Activated gamma-delta T cell treated with Interleukin-2 at 50 U/mL for 16 hours (primary cell): ENCODE measurements at regions not wholly inside any gene's neighbourhood (a gene's known extent, or its start where the extent isn't known, plus 50 kb on each side); places are given as distances from the start of the nearest gene placed in this dataset.

ENCODE experiments used
- DNase-seq: peaks from one replicate; pipeline ENCODE4 v3.0.0-alpha.2; 2020

DNA sequence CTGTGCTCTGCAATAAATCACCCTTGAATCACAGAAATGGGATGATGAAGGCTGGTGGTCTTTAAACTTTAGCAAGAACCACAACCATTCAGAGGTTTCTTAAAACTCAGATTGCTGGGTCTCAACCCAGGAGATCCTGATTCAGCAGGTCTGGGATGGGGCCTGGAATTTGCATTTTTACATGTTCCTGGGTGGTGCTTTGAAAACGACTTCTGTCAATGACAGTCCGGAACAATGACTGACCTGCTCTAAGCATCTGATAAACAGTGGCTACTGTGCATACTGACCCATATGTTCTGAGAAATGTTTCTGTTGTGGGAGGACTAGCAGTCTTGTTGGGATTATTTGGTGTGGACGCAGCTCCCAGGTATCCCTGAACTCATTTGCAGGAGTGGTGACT, 92.7 kb downstream of the GADD45G start:
- DNase-seq, result no peak

DNA sequence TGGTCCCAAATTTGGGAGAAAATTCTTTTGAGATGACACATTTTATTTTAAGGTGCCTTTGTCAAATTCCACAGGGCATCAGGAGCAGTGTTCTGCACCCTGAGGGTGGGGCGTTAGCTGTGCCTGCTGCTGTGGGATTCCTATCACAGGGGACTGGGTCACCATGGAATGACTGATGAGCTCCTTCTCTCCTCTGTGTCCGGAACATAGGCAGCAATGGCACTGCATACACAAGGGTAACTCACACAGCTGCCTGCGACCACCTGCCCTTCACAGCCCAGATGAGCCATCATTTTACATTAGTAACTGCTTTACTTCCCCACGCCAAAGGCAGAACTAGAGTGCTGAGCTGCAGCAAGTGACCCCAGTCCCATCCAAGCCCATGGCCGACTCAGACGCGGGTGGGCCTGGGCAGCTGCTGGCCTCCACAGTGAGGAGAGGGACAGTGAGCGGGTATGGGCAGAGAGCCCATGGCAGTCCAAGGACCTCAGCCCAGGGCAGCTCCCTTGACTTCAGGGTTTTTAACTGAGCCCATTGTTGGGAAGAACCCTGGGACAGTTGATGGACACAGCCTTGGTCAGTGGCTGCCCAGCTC, 93.7 kb downstream of the GADD45G start:
- no peak for DNase-seq

DNA sequence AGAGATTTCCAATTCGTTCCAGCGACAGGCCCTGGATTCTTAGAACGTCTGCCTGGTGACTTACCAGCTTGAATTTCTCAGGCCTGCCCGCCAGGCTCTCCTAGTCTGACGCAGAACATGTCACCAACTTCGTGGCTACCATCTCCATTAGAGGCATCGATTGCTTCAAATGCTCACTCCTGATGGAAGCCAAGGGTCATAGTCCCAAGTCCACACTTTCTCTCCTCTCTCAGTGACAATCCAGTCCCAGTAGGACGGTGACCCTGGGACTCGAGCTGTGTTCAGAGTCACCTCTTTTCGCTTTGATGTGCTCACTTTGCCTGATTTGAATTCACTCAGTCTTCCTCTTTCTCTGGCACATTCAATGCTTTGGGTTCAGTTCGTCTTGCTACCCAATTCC, 94.8 kb downstream of the GADD45G start:
- no peak for DNase-seq

DNA sequence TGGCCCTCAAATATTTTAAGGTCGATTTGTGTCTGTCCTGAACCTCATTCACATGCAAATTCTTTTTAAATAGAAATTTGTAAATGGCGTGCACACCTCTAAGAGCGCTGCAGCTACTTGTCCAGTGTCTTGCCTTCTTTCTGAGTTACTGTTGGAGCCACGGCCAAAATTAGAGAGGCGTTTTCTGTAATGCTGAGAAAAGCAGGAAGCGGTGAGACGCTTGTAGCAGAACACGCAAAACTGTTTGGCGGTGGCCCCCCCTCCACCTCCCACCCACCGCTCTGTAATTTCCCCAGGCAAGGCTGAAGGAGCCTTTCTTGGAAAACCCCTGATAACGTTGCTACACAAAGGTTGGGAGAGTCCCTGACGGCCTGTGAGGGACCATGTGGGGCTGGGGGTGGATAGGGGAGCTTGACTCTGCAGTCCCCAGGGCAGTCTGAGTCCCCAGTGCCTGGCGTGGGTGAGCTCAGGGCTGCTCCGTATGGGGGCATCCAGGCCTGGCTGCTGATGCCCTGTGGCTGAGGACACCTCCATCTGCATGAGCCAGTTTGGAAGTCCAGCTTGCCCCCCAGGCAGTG, 96.5 kb downstream of the GADD45G start:
- peak; percentile 11 for DNase-seq

DNA sequence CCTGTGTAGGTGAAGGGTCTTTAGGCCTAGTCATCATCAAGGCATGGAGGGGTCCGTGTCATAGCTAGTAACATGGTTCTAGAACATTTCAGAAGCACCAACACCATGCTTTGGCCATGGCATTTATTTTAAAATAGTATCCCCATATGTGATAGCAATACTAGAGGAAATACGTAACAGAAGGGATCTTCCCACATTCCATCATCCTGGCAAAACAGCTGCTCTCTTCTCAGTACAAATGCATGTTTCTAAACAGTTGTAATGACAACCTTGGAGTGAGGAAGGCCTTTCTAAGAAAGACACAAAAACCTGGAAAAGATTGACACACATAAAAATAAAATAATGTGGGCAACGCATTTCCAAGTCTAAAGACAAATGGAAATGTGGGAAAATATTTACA, 97.6 kb downstream of the GADD45G start:
- DNase-seq, result no peak

DNA sequence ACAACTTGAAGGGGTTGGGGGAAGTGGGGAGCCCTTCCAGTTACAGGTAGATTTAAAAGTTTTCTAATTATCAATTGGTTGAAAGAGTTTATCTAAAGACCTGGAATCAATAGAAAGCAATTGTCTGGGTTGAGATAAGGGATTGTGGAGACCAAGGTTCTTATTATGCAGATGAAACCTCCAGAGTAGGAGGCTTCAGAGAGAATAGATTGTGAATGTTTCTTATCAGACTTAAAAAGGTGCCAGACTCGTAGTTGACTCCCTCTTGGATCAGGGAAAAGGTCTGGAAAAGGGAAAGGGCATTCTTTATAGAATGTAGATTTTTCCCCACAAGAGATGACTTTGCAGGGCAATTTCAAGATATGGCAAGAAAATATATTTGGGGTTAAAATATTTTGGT, 100.8 kb downstream of the GADD45G start:
- DNase-seq, result no peak

DNA sequence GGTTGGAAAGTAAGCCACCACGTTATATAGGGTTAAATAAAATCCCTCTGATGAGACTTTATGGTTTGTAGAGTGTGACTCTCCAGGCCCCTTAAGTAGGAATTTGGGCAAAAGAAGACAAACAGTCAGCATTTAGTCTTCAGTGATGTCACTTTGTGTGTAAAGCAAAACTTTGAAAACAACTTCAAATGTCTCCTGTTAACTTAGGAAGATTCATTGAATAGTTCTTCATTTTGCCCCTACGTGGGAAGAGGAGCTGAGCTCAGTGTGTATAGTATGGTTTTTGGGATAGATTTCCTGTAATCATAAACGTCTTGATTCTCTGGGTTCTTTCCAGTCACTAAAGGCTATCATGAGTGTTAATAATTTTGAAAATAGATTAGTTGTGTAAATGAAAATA, 101.3 kb downstream of the GADD45G start:
- DNase-seq, result no peak

DNA sequence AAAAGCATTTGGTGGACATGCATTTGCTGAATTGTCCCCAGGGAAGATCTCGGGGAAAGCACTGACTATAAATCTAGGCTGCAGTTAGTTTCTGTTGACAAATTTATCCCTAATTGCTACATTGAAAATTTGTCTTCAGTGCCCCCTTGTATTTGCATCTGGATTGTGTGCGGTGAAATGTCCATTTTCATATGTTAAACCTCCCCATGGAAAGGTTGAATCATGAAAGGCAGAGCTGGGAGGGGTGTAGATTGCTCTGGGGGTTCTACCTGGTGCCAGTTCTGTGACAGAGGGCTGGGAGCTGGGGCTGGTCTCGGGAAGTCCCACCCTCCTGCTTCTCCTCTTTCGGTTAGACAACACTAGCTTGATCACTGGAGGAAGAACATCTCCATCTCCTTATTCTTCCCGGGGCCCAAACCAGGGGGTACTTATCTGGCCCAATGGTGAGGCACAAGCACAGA, 101.9 kb downstream of the GADD45G start:
- DNase-seq, result no peak

DNA sequence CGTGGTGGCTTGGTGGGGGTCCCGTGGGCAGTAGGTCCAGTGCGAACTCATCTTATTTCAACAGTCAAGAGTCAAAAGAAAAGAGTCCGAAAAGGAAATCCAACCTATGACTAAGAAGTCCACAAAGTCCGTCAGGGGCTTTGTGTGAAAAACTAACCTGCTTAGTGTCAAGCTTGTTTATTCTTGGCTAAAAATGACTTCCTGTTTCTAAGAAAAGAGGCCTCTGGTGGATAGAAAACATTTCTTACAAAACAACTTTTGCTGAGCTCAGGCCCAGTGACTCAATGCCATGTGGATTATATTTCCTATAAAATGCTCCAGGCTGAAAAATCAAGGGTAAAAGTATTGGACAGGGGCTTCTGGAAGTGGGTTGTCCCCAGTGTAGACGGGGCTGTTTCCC, 105.9 kb downstream of the GADD45G start:
- no peak for DNase-seq

DNA sequence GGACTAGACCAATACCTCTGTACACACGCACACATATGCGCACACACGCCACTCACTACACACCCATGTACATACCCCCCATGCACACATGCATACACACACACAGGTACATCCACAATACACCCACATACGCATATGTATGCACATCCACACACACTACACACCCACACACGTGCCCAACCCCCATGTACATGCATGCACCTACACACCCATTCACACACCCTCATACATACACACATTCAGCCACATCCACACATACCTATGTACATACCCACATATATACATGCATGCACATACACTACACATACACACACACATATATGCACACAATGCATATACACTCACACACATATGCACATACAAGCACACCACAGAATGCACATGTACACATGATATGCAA, 107.1 kb downstream of the GADD45G start:
- DNase-seq, result no peak

DNA sequence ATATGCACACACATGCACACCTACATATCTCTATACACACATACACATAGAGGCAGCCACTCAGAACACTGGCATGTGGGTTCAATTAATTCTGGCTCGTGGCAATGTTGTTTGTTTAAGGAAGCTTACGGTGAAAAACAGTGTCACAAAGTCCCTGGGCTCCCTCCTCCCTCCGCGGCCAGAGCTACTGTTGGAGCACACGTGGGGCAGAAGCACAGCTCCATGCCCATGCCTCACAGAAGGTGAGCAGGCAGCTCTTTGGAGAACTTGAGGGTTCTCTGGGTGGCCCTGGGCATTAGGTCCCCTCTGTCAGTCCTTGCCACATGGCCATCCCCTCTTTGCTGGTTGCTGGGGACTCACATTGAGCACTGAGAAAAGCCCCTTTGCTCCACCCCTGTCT, 107.5 kb downstream of the GADD45G start:
- DNase-seq, result no peak

DNA sequence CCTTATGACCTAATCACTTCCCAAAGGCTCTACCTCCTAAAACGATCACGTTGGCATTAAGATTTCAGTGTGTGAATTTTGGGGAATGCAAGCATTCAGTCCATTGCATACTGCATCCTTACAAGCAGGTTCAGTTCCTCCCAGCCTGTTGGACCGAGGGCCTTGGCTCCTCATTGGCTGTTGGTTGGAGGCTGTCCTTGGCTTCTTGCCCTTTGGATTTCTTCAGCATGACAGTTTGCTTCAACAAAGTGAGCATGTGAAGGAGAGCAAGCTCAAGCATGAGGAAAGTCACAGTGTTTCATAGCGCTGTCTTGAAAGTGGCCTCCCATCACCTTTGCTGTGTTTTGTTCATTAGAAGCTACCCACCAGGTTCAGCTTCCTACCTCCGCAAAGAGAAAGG, 109.5 kb downstream of the GADD45G start:
- DNase-seq, result no peak

DNA sequence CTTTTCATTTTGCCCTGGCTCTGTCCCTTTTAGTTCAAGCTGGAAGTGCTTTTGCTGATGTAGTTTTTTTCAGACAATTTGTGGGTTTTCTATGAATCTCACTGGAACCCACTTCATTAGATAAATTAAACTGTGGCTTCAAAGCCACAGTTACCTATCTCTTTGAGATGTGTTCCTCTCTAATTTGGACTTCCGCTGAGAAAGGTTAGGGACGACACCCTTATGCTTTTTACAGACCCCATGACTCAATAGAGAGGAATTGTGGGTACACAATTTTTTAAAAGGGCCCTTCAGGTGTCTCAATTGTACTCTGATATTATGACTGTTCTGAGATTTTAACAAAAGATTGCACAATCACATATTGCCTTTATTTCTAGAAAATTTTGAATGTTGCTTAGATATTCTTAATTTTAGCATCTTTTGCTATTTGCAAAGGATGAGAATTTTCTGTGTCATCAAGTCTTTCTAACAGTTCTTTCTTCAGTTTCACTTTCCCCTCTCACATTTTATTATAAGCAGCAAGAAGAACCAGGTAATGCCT, 110.6 kb downstream of the GADD45G start:
- no peak for DNase-seq

DNA sequence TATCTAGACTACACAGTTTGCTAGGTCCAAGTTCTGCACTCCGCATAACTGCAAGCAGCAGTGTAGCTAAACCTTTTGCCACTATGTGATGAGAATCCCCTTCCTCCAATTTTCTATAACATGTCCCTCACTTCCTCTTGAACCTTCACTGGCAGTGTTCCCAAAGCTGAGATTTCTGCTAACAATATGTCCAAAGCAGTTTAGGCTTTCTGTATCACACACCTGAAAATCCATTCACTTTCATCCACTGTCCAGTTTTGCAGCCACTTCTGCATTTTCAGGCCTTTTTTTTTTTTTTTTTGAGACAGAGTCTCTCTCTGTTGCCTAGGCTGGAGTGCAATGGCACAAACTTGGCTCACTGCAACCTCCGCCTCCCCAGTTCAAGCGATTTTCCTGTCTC, 111.1 kb downstream of the GADD45G start:
- DNase-seq, result no peak

DNA sequence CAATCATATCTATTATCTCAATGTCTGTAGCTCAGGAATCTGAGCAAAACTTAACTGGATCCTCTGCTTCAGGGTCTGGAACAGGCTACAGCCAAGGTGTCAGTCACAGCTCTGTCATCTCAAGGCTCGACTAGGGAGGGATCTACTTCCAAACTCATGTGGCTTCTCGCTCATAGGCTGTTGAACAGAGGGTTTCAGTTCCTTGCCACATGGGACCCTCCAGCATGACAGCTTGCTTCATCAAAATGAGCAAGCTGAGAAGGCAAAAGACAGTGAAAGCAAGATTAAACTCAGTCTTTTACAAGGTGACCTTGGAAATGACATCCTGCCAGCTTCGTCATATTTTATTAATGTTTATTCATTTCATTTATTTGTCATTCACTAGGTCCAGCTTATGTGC, 111.7 kb downstream of the GADD45G start:
- DNase-seq, result no peak

DNA sequence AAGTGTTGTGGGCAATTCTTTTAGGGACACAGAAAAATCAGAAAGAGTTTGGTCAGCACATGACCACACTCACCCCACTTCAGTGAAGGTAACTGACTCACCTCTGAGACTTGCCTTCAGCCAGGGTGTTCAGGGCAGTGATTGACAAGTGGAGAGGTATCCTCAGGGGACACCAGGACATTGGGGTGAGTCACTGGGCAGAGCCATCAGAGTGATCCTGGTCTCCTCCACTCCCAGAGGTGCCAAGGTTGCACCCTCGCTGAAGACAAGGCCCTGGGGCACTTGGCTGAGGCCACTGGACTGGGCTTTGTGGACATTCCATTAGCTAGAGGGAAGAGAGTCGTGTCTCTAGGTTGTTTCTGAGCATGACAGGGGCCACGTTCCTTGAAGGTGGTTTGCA, 113.4 kb downstream of the GADD45G start:
- no peak for DNase-seq

DNA sequence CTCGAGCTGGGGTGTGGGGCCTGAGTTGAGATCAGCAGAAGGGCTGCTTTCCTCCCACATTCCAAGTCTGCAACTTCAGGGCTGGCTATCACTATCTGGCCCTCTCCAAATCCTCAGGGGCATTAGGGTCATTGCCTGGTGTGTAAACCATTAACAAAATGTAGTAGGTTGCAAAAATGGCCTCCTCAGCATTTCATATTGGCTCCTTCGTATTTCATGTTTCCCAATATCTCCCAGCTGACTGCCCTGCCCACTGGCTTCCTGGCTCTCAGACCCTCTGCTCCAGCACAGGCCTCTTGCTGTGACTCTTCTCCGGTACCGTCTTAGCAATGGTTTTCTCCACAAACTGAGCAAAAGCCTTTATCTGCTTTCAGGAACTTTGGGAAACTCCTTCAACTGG, 113.8 kb downstream of the GADD45G start:
- DNase-seq, result no peak

DNA sequence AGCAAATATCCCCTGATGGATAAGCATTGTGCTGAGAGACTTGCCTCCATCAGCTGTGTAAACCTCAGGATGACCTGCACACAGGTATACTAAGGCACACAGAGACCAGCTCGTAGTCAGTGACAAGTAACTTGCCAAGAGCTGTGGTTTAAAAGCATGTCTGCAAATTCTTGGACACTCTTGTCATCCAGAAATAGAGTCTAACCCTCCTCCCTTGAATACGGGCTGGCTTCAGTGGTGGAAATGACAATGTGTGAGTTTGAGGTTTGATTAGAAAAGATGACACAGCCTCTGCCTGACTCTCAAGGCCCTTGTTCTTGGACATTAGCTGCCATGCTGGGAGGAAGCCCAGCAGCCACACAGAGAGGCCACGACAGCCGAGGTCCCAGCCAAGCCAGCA, 114.4 kb downstream of the GADD45G start:
- DNase-seq, result no peak

DNA sequence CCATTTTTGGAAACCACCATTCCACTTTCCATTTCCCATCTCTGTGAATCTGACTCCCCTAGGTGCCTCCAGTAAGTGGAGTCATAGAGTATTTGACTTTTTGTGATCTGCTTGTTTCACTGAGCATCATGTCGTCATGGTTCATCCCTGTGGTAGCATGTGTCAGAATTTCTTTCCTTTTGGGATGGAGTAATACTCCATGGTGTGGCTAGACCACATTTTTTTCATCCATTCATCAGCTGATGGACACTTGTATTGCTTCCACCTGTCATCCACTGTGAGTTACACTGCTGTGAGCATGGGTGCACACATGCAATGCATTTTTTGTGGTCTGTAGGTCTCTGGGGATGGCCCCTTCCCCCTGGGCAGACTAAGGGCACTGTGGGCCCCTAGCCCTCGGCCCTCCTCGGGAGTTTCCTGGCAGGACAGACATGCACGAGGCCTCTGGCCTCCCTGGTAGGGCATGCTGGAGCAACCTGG, 115.9 kb downstream of the GADD45G start:
- DNase-seq, result no peak

DNA sequence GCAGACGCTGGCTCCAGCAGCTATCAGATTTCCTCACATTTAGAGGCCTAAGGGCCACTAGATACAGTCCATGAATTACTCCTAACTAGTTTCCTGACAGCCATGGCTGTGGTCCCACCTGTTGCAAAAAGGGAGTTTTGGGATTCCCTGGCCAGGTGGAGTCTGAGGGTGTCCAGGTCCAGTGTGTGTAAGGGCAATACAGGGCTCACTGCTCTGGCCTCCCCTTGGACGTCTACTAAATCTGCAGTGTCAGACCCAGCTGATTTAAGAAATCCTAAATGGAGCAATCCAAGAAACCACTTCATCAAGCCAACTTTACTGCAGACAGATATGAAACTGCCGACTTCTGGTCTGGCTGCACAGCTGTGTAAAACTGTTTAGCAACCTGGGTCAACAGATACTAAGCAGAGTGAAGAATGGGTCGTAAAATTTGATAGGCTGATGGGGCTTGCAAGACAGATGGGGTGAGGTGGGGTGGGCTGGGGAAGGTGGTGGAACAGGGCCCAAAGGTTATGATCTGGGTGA, 116.4 kb downstream of the GADD45G start:
- DNase-seq, result no peak

DNA sequence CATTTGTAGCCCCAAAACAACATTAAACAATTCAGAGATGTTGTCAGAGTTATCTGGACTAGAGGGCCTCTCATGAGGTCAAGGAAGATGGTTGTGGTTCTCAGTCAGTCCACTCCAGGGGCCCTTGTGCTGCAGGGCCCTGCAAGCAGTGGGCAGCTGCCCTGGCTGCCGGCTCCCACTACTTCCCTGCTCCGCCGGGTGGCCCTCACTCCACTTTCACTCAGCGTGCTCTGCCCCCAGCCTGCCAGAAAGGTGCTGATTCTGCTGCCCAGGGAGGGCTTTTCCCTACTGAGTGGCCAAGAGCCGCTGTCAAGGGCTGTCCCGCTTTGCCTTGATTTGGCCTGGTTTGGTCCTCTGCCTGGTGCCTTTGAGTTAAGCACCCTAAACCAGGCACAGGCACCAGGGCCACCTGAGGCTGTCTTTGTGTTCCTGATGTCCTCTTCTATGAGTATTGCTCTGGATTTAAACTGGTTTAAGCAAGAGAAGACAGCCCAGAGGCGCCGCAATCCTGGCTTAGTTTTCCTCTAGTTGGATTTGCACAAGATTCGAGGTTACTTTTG, 117.2 kb downstream of the GADD45G start:
- DNase-seq, result no peak

DNA sequence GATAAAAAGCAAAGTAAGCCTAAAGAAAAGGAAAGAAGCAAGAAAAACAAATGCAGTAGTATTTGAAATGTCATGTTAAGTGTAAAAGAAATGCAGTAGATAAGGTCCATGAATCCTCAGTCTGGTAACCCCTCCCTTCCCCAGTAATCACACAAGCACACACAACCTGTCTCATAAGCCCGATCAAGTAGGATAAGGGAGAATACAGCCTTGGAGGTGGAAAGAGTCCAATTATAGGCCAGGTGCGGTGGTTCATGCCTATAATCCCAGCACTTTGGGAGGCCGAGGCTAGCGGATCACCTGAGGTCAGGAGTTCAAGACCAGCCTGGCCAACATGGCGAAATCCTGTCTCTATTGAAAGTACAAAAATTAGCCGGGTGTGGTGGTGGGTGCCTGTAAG, 117.9 kb downstream of the GADD45G start:
- DNase-seq, result no peak

DNA sequence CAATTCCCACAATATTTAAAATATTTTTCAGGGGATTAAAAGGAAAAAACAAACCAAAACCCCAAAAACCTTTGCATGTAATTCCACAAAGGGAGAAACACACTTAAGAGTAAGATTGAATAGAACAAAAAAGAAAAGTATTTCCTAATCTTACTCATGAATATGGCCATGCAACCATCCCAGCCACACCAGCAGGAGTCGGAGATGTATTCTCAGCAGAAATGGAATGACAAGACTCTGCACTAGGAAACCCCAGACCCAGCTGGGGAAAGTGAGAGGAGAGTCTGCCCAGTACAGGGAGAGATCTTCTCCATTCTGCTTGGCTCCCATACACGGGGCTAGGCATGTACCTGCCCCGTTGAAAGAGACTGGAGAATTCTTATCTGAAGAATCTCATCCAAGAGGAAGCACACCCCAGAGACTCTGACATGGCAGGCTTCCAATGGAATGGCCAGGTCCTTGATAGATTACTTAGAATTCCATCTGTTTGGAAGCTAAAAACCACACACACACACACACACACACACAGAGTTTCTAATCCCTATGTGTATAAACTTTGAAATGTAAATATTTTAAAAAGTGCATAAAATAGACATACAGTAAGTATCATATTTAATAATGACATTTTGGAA, 118.8 kb downstream of the GADD45G start:
- no peak for DNase-seq

DNA sequence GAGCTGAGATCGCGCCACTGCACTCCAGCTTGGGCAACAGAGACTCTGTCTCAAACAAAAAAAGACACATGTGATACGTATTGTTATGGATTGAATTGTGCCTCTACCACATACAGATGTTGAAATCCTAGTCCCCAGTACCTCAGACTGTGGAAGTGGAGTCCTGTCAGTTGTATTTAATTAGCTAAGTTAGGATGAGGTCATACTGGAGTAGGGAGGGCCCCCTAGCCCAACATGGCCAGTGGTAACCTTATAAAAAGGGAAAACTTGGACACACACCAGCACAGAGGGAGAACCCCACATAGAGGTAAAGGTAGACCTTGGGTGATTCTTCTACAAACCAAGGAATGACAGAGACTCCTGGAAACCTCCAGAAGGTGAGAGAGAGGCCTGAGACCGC, 119.8 kb downstream of the GADD45G start:
- no peak for DNase-seq
